Globus pallidus (tissue), 1 donor: ENCODE measurements at regions not wholly inside any gene's neighbourhood (a gene's known extent, or its start where the extent isn't known, plus 50 kb on each side); places are given as distances from the start of the nearest gene placed in this dataset.
"Not testable (repeated sequence)": the region's sequence is repeated elsewhere in the genome, so short reads cannot be mapped to it uniquely, and the experiment has no call there.

ENCODE experiments used
- DNase-seq: peaks from one replicate; pipeline ENCODE4 v3.0.0-alpha.2; 2015; ENCODE audit warnings: low spot score

DNA sequence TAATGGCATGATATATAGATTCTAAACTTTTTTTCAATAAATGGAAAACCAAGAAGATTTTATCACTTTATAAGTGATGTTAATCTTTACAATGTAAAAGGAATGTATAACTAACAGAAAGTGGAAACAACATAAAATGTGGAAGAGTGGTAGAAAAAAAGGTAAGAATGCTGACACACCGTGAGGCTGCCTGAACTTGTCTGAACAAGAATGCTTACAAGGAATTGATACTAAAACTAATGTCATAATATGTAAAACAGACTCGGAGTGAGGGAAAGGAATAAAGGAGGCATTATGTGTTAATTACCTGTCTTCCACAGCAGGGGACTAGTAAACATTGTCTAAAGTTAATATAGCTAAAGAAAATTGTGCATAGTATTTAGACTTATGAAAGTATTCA is 958.8 kb upstream of the TMEFF2 start:
- no peak for DNase-seq

DNA sequence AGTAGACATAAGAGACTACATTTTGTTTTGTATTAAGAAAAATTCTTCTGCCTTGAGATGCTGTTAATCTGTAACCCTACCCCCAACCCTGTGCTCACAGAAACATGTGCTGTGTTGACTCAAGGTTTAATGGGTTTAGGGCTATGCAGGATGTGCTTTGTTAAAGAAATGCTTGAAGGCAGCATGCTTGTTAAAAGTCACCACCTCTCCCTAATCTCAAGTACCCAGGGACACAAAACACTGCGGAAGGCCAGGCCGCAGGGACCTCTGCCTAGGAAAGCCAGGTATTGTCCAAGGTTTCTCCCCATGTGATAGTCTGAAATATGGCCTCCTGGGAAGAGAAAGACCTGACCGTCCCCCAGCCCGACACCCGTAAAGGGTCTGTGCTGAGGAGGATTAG is 947.7 kb upstream of the TMEFF2 start:
- not testable (repeated sequence) for DNase-seq

DNA sequence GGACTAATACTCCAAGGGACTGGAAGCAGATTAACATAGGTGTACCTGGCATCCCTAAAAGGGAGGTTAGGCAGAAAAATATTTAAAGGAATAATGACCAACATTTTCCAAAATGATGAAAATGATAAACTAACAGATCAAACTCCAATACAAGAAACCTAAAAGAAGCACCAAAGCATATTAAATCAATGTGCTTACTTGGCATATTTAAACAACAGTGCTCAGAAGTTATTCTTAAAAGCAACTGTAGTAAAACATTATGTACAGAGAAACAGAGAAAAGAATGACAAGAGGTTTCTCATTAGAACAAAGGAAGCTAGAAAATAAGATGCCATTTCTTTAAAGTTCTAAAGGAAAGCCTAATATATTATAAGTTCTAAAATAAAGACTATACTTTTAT is 947.3 kb upstream of the TMEFF2 start:
- DNase-seq = no peak

DNA sequence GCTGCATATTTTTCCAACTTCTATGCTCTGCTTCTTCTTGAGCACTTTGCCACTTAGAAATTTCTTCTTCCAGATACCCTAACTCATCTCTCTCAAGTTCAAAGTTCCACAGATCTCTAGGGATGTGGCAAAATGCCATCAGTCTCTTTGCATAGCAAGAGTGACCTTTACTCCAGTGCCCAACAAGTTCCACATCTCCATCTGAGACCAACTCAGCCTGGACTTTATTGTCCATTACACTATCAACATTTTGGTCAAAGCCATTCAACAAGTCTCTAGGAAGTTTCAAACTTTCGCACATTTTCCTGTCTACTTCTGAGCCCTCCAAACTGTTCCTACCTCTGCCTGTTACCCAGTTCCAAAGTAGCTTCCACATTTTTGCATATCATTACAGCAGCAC is 946.2 kb upstream of the TMEFF2 start:
- not testable (repeated sequence) for DNase-seq

DNA sequence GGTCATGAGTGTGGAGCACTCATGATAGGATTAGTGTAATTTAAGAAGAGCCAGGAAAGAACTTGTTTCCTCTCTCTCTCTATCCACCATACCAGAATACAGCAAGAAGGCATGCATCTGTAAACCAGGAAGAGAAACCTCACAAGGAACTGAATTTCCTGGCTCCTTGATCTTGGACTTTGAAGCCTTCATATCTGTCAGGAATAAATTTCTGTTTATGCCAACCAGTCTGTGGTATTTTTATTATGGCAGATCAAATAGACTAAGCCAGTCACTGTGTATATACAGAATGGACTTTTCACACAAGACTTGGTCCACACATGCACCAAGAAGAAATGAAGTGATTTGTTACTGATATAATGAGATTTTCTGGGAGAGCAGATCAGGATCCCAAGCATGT is 930.1 kb upstream of the TMEFF2 start:
- DNase-seq = no peak

DNA sequence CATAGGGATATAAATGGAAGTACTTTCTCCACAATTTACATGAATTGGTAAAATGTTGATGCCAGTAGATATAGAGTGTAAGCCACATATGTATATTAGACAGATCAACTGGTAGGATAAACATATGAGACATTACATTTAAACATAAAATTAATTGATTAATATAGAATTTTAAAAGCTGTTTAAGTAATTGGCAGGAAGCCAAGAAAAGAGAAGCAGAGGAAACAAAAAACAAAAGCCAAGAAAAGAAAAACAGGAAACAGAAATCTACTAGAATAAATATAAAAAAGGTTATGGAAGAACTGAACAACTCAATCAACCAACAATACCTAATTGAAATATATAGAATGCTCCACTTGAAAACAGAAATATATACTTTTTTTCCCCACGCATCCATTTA is 920.1 kb upstream of the TMEFF2 start:
- DNase-seq = no peak

DNA sequence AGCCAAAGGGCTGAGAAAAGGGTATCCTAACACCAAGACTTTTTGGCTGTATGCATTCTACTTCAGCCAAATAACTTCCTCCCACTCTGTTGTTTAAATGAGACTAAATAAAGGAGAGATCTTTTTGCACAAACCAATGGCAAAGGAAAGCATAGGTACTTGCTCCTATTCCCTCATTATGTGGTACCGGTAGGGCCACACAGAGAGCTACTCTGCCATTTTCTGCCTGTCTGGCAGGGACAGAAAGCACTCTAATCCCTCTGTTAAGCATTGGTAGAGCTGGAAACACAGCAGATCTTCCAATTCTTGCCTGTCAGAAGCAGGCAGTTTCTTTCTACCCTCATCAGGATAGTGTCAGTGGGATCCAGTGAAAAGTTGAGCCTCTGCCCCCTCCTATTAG is 918.3 kb upstream of the TMEFF2 start:
- DNase-seq = no peak

DNA sequence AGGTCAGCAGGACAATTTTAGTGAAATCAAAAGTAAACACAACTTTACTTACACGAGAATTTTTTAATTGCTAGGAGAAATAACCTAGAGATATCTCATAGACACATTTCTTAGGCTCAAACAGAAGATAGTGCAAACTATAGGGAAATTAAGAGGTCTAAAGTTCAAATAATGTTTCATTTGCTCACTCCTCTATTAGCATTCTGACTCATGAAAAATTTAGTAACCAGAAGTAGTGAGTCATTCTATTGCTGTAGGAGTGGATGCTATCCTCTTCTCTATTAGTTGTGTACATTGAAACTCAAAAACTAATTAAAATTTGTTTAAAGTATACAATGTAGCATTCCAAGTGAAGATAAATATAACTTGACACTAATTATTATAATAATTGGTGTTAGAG is 908.3 kb upstream of the TMEFF2 start:
- no peak for DNase-seq

DNA sequence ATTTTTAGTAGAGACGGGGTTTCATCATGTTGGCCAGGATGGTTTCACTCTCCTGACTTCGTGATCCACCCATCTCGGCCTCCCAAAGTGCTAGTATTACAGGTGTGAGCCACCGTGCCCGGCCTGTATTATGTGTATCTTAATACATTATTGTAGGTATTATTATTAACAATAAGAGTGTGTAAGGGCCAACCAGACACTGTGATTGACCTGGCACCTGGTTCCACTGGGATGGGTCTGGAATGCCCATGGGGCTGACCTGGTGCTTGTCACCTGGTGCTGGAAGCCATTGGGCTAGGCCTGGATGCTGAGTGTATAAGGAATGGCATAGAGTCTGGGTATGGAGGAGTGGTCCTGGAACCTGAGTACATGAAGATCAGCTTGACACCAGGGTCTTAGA is 906.9 kb upstream of the TMEFF2 start:
- no peak for DNase-seq

DNA sequence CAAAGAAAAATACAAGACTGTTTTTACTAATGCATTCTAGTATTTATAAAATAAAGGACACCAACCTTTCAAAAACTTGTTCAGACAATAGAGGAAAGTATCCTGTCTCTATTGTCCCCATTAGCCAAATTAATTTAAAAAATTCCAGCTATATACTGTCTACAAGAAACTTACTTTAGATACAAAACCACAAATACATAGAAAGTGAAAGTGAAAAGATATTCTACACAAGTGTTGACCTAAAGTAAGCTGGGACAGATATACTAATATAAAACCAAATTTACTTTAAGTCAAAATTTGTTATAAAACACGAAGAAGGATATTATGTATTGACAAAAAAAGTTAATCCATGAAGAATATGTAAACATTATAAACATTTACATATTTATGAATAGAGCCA is 893.3 kb upstream of the TMEFF2 start:
- no peak for DNase-seq

DNA sequence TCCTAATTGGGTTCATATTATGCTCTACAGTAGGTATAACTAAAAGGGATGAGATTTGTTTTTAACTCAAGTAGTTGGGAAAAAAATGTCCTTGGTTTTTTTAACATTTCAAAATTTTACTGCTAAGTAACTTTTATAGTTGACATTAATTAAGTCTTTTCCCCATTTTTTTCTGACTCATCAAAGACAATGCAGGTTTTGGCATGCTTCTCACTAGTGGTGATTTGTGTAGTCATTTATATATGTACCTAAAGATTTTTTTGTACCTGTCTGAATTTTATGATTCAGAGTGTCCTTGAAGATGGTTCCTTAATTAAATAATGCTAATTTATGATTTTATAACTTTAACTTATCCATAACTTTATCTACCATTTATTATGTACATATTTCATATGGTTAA is 882.3 kb upstream of the TMEFF2 start:
- no peak for DNase-seq

DNA sequence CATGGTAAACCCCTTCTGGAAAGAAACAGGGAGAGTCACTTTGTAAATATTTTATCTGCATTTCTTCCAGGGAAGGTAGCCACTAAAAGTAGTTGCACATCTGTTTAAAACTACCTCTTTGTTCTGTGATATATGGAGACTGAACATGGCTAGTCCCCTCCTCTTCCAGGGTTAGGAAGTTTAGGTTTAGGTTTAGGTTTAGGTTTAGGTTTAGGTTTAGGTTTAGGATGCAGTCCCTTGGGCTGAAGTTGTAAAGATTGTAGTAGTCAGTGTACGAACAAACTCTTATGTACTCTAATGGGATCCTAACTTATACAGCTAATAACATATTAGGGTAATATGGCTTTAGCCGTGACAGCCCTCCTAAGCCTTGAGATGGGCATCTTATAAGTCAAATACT is 880.2 kb upstream of the TMEFF2 start:
- DNase-seq = no peak

DNA sequence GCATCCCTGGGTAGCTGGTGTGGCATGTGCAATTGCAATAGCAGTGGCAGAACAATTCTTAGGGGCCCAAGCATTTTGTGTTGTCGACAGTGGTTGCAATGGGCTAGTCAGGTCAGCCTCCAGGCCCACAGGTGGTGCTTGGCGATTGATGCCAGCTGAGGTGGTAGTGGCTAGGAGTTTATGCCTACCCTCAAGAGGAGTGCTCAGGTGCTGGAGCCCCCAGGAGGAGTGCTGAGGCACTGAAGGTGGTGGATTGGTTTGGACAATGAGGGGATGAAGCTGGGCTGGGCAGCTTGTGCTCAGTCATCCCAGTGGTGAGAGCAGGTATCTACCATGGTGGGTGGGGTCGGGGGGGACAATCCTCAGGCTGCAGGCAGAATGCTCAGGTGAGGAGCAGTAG is 877.9 kb upstream of the TMEFF2 start:
- no peak for DNase-seq

DNA sequence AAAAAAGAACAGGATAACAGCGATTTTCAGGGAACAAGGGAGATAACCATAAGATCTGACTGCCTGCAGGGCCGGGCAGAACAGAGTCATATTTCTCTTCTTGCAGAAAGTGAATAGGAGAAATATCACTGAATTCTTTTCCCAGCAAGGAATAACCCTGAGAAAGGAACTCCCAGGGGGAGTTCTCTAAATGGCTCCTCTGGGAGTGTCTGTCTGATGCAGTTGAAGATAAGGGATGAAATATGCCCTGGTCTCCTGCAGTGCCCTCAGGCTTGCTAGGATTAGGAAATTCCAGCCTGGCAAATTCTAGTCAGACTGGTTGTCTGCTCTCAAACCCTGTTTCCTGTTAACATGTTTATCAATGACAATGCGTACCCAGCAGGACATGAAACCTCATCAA is 830.8 kb upstream of the TMEFF2 start:
- DNase-seq = not testable (repeated sequence)

DNA sequence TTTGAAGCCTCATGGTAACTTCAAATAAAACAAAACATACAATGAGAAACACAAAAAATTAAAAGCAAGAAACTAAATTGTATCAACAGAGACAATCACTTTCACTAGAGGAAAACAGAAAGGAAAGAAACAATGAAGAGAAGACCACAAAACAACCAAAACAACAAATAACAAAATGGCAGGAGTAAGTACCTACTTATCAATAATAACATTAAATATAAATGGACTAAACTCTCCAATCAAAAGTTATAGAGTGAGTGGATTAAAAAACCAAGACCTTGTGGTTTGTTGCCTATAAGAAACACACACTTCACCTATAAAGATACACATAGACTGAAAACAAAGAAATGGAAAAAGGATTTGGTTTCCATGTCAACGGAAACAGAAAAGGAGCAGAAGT is 830.1 kb upstream of the TMEFF2 start:
- no peak for DNase-seq

DNA sequence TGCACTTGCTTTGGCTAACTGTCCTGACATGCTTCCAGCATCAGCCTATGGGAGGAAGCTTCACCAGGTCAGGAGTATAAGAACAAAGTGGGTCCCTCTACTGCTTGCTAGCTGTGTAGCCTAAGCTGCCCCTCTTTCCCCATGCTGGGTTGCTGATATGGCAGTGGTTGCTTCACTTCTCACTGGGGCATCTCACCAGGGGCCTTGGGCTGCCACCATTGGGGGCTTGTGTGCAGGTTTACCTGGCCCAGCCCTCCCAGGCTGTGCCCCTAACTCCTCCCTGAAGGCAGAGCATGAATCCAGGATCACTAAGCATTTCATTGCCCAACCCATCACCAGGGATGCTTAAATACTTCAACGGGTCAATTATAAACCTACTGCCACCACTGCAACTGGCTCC is 817.1 kb upstream of the TMEFF2 start:
- DNase-seq = no peak

DNA sequence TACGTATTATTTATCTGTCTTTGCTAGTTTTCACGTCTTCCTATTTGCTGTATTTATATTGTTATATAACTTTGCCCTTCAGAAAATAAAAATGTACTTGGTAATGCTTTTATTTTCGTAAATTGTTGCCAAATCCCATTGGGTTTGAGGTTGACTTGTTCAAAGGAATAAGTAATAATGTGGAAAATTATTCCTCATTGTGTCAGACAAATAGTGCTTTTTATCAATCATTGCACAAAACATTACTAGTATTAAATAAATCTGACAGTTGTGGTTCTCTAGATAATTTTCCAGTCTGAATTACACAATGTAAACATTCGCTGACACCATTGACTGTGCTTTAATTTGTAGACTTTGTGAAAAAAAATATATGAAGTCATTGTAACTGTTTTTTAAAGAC is 798.3 kb upstream of the TMEFF2 start:
- DNase-seq = no peak

DNA sequence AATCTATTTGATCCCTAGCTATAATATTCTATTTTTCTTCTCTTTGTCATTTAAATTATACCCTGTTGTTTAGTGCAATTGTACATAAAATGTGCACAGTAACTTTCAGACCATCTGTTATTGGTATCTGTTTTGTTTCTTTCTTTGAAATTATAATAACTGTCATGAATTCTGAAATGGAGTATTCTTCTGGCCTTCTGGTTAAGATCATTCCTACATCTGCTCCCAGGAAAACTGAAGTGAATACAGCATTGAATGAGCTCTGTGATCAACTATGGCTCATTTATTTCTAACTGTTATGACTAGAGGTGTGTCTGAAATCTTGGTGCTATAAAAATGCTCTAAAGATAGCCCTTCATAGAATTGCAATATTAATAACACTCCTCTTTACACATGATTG is 788.4 kb upstream of the TMEFF2 start:
- DNase-seq = no peak

DNA sequence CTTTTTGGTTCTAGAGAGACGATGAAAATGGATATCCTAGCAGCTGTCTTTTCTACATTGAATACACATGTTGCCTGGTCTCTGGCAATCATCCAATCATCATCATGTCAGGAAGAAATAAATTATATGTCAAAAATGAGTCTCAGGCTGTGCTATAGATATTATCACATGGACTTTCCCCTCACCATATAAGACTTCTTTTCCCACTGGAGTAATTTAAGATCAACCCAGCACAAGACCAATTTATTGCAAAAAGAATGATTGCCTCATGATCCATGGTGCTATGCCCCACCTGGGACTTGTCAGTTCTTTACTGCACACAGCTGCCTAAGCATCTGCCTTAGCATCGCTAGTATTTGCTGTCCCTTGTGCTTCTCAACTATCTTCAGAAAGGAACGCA is 783.7 kb upstream of the TMEFF2 start:
- no peak for DNase-seq

DNA sequence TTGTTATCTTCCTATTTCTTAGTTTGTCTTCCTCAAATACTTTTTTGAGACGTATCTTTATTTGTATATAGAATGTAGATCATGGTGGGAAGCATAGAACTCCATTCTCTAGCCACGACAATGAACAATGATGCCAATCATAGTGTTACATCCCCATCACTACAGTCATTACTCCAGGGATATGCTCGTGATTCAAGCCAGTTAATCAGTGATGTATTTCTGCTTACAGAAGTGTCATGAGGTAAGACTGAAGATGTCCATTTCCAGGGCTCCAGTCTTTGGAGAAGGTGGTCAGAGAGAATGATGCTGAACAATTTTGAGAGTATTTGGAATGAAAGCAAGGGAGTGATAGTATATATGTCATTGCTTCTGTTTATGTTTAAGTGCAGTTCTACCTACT is 777.2 kb upstream of the TMEFF2 start:
- no peak for DNase-seq

DNA sequence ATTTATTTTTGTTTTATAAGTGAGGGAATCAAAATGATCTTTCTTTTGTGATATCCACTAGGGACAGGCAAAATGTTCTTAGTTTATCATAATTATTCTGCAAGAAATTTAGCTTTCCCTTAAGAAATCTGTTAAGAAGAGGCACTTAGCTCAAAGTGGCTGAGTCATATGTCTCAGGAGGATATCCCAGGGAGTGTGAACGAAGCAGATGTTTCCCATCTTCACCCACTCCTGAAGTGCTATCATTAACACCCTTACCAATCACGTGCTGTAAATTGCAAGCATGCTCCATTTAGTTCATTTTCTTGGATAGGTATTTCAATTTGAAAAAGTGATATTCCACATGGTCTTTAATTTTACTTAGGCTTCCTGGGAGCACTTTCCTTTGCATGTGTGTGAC is 774.3 kb upstream of the TMEFF2 start:
- DNase-seq = no peak

DNA sequence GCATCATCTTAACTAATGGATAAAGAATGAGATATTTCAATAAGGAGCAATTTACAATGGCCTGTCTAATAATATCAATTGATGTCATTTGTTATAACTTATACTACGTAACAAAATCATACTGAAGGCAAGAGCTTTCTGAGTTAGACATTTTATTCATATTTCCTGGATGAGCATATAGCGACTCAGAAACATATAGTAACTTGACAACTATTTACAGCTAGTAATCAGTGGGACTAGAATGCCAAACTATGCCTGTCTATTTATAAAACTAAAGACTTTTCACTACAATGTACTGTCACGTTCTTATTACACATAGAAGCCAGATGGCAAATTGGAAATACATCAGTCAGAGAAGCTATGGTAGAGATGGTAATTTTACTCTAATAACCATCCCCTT is 766.2 kb upstream of the TMEFF2 start:
- DNase-seq = no peak

DNA sequence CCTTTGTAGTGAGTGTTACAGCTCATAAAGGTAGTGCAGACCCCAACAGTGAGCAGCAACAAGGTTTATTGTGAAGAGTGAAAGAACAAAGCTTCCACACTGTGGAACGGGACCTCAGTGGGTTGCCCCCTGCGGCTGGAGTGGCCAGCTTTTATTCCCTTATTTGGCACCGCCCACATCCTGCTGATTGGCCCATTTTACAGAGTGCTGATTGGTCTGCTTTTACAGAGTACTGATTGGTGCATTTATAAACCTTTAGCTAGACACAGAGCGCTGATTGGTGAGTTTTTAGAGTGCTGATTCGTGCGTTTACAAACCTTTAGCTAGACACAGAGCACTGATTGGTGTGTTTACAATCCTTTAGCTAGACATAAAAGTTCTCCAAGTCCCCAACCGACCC is 763.9 kb upstream of the TMEFF2 start:
- DNase-seq = not testable (repeated sequence)

DNA sequence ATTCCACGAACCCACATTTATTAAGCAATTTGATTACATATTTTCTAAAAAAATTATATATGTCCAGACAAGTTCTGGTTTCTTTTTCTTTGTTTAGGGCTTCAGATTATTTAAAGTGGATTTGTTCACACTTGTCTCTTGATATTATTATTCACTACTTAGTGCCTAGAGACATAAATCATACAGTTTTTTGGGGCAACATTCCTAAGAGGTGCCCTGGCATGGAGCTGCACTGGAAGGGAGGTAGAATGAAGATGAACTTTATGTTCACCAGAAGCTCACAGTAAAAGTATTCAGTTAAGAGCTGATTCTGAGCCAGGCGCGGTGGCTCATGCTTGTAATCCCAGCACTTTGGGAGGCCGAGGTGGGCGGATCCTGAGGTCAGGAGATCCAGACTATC is 762.7 kb upstream of the TMEFF2 start:
- DNase-seq = no peak

DNA sequence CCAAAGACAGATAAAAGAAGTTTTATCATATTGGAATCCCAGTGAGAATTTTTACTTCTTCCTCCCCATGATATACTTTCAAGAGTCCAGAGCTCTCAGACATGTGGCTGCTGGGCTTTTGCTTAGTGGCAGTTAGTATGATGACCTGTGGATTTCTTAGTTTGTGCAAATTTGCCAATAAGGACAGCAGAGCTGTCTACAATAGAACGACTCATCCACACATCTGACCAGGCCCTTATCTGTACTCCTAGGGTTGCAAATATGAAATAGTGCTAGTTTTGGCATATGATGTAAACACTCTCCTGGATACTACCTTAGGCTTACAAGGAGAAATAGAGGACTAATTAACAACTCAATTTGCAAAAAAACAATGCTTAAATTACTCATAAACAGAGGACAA is 758.4 kb upstream of the TMEFF2 start:
- DNase-seq = no peak
